Stimulated activated naive CD4-positive, alpha-beta T cell treated with Interleukin-2 at 50 U/mL for 16 hours (primary cell): ENCODE measurements at regions not wholly inside any gene's neighbourhood (a gene's known extent, or its start where the extent isn't known, plus 50 kb on each side); places are given as distances from the start of the nearest gene placed in this dataset.
"Not testable (repeated sequence)": the region's sequence is repeated elsewhere in the genome, so short reads cannot be mapped to it uniquely, and the experiment has no call there.

Source experiments
- DNase-seq: peaks from one replicate; lab custom pipeline; 2025; lab: John Stamatoyannopoulos, UW

DNA sequence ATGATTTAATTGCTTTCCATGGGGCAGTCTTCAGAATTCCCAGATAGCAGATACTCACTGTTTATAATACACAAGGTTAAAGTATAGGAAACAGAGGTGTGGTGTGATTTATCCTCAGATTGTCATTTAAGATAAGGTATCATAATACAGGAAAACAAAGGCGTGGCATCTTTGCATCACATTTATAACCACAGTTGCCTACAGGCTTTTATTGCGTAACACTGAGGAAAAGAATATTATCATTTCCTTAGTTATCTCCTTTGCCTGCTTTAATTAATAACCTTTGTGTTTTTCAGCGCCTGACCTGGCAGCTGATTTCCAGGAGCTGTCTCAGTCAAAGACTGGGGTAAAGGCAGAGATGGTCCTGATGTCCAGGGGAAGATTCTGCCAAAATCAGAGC is 68.8 kb downstream of the SSX7 start:
- DNase-seq, result no peak

- no peak for DNase-seq
These were observed 60.8 kb upstream of the XAGE1B start for GRCh38 chrX:52577464-52578173.

DNA sequence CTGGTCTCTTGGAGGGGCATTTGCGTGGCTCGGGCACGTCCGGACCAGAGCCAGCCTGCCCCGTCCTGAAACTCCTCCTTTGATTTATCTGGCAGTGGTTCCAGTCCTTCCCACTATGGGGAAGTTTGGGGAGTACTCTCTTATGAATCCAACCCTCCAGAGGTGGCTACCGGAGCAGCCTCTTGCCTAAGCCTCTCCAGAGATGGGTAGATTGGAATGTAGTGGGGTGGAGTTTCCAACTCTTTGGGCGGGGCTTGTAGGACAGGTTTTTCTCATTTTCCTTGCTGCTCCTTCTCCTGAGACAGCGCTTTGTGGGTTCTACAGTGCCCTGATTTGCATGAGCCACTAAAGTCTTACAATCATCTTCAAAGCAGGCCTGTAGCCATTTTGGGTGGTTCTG is 60.1 kb upstream of the XAGE1B start:
- no peak for DNase-seq

DNA sequence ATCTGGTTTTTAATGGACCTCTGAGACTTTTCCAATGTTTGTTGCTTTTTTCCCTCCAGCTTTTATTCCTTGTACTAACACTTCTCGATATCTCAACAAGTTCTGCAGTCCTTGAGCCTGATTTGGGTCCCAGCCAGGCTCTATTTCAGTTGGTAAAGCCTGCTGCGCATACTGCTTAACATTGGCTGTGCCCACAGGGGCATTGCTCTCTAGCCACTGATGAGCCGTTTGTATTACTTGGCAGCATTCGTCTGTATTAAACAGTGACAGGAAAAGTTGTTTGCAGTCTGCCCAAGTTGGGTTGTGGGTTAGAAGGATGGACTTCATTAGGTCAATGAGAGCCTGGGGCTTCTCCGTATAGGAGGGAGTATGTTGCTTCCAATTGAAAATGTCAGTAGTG is 59.6 kb upstream of the XAGE1B start:
- DNase-seq, result no peak

GRCh38 chrX:52574416-52575275 is 57.8 kb upstream of the XAGE1B start:
- peak; percentile 0 for DNase-seq

- DNase-seq, result not testable (repeated sequence)
These were observed 51.3 kb upstream of the XAGE1B start for GRCh38 chrX:52568146-52568545.
